HL-60 (cell line): ENCODE measurements at regions not wholly inside any gene's neighbourhood (a gene's known extent, or its start where the extent isn't known, plus 50 kb on each side); places are given as distances from the start of the nearest gene placed in this dataset.

Experiments
- GABPA ChIP-seq: IDR thresholded peaks from 2 replicates; pipeline ENCODE4 v1.6.1; 2012; ENCODE audit warnings: low read depth
- TF ChIP-seq, protein P1 (sequence below): IDR thresholded peaks from one replicate; pipeline ENCODE4 v1.5.1; 2011; ENCODE audit warnings: low read length, control low read depth, inconsistent platforms; ENCODE audit not compliant: insufficient read depth

DNA sequence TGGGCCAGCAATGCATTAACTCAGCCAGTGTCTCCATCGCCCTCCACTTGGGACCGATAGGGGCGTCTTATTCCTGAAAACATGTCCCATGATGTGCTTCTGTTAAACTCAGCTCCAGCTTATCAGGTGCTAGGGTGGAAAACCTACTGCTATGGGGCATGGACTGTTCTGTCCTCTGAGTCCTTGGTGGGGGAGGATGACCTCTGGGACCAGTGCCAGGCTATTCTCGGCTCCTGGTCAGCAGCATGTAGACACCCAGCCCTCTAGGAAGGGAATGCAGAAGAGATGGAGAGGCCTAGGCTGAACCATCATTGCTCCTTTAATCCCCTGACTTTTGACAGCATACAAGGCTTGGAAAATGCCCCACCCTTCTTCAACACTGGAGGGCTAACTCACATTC, 486.2 kb downstream of the MED13L start:
- TF ChIP-seq, protein P1, sequence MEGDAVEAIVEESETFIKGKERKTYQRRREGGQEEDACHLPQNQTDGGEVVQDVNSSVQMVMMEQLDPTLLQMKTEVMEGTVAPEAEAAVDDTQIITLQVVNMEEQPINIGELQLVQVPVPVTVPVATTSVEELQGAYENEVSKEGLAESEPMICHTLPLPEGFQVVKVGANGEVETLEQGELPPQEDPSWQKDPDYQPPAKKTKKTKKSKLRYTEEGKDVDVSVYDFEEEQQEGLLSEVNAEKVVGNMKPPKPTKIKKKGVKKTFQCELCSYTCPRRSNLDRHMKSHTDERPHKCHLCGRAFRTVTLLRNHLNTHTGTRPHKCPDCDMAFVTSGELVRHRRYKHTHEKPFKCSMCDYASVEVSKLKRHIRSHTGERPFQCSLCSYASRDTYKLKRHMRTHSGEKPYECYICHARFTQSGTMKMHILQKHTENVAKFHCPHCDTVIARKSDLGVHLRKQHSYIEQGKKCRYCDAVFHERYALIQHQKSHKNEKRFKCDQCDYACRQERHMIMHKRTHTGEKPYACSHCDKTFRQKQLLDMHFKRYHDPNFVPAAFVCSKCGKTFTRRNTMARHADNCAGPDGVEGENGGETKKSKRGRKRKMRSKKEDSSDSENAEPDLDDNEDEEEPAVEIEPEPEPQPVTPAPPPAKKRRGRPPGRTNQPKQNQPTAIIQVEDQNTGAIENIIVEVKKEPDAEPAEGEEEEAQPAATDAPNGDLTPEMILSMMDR, result no peak
- TF ChIP-seq GABPA, result no peak
